ENCODE measurements at regions not wholly inside any gene's neighbourhood (a gene's known extent, or its start where the extent isn't known, plus 50 kb on each side); places are given as distances from the start of the nearest gene placed in this dataset.

- intact Hi-C loops (cut with DNase I): no loop called here
- ATAC-seq (no peak), DNase-seq (no peak)
- TF ChIP-seq CTCF (IDR thresholded peaks at IDR 0.05): no peak
- no peaks in the 10 kb centered on the region for H3K4me1 ChIP-seq
- H3K27me3 ChIP-seq (ENCODE audit: low read depth): peaks cover 4% of the 10 kb centered on the region
- H3K9me3 ChIP-seq: peaks cover 5% of the 10 kb centered on the region
- no peak overlapping the region for H3K27ac ChIP-seq
- H3K4me3 ChIP-seq: no peak overlapping the region
- no peaks in the 10 kb centered on the region for H3K36me3 ChIP-seq
Observed at GRCh38 chr19:30755581-30755980, 383.4 kb downstream of the ZNF536 start.

- intact Hi-C loops (cut with DNase I): no loop called here
- DNase-seq (no peak), ATAC-seq (no peak)
- Histone ChIP-seq H3K27ac (no peak overlapping the region), H3K9me3 (peaks cover 10% of the 10 kb centered on the region), H3K4me3 (no peak overlapping the region), H3K27me3 (ENCODE audit: low read depth) (peaks cover 4% of the 10 kb centered on the region), H3K36me3 (no peaks in the 10 kb centered on the region), H3K4me1 (no peaks in the 10 kb centered on the region)
- TF ChIP-seq CTCF (IDR thresholded peaks at IDR 0.05): no peak
Observed at GRCh38 chr19:30754162-30754561, 382.0 kb downstream of the ZNF536 start.

- intact Hi-C loops (cut with DNase I): no loop called here
- no peak overlapping the region for H3K4me3 ChIP-seq
- H3K27ac ChIP-seq: no peak overlapping the region
- peaks cover 4% of the 10 kb centered on the region for H3K27me3 ChIP-seq (ENCODE audit: low read depth)
- no peaks in the 10 kb centered on the region for H3K36me3 ChIP-seq
- H3K9me3 ChIP-seq: peaks cover 10% of the 10 kb centered on the region
- ATAC-seq (no peak), DNase-seq (no peak)
- no peak for TF ChIP-seq CTCF (IDR thresholded peaks at IDR 0.05)
- no peaks in the 10 kb centered on the region for H3K4me1 ChIP-seq
Observed at GRCh38 chr19:30752876-30753275, 380.7 kb downstream of the ZNF536 start.

- intact Hi-C loops (cut with DNase I): no loop called here
- no peak for DNase-seq
- no peak overlapping the region for H3K27ac ChIP-seq
- peaks cover 10% of the 10 kb centered on the region for H3K9me3 ChIP-seq
- H3K4me3 ChIP-seq: no peak overlapping the region
- no peaks in the 10 kb centered on the region for H3K4me1 ChIP-seq
- H3K36me3 ChIP-seq: no peaks in the 10 kb centered on the region
- no peak for TF ChIP-seq CTCF (IDR thresholded peaks at IDR 0.05)
- ATAC-seq: no peak
- H3K27me3 ChIP-seq (ENCODE audit: low read depth): peaks cover 4% of the 10 kb centered on the region
Observed at GRCh38 chr19:30752201-30752600, 380.0 kb downstream of the ZNF536 start.

- peaks cover 5% of the 10 kb centered on the region for H3K9me3 ChIP-seq
- H3K27me3 ChIP-seq (ENCODE audit: low read depth): peaks cover 2% of the 10 kb centered on the region
- H3K4me1 ChIP-seq: no peaks in the 10 kb centered on the region
- no peak for TF ChIP-seq CTCF (IDR thresholded peaks at IDR 0.05)
- no peak overlapping the region for H3K4me3 ChIP-seq
- ATAC-seq (no peak), DNase-seq (no peak)
- H3K27ac ChIP-seq: no peak overlapping the region
- intact Hi-C loops (cut with DNase I): no loop called here
- no peaks in the 10 kb centered on the region for H3K36me3 ChIP-seq
Observed at GRCh38 chr19:30745476-30745985, 373.3 kb downstream of the ZNF536 start.
